HG02571 (cell line): ENCODE measurements at regions not wholly inside any gene's neighbourhood (a gene's known extent, or its start where the extent isn't known, plus 50 kb on each side); places are given as distances from the start of the nearest gene placed in this dataset.

Experiments
- ATAC-seq: cut with Tn5 transposase; IDR thresholded peaks from one replicate; pipeline ENCODE4 v1.9.1; 2021; ENCODE audit warnings: mild to moderate bottlenecking, moderate library complexity; ENCODE audit not compliant: unreplicated experiment

GRCh38 chr10:129021594-129022304 is 445.3 kb upstream of the MGMT start:
- no peak for ATAC-seq

DNA sequence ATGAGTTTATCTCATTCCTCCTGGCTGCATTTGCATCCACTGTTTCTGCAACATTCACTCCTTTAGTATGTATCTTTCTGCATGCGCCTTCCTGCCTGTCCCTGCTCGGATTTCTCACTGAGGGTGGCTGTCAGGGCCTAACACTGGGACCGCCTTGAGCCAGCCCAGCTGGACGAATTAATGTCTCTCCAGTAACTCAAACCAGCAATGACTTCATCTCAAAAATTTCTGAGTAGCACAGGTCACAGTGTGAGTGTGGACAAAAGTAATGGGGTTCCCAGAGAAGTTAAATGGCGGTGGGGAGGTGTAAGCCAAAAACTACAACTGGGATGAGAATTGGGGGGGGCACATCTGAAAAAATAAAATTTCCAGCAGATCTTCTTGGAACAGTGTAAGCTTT is 444.0 kb upstream of the MGMT start:
- no peak for ATAC-seq

GRCh38 chr10:129024046-129024445 is 443.0 kb upstream of the MGMT start:
- no peak for ATAC-seq

GRCh38 chr10:129025787-129026186 is 441.3 kb upstream of the MGMT start:
- no peak for ATAC-seq

GRCh38 chr10:129027906-129028305 is 439.1 kb upstream of the MGMT start:
- ATAC-seq: no peak

DNA sequence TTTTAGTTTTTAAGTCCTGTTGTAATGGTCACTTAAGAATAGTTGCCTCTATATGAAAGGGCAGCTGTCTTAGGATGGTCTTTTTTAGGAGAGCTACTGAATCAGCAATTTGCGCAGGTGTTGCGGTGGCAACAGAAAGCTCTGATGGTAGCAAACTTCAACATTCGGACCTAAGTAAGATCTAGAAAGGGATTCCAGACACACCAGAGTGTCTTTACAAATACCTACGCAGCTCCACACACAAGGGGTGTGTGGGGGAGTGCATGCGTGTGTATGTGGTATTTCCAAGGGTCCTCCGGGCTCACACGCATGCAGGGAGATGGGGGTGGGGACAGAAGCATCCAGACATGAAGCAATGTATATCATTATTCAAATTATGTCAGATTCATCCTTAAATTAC is 438.6 kb upstream of the MGMT start:
- no peak for ATAC-seq

DNA sequence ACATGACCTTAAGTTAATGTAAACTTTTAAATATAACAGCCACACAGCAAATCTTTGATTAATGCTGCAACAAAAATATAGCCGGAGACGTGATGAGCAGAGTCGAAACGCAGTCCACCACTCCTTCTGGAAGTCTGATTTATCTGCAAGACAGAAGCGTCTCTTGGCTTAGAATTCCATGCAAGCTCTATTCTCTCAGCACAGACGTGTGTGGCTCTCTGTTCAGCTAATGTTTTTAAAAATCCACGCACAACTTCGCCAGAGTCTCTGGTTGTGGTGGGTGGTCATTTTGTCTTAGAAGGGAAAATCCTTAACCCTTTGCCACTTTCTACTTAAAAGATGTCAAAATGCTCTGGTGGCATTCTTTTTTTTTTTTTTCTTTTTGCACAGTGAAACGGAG is 438.0 kb upstream of the MGMT start:
- no peak for ATAC-seq

DNA sequence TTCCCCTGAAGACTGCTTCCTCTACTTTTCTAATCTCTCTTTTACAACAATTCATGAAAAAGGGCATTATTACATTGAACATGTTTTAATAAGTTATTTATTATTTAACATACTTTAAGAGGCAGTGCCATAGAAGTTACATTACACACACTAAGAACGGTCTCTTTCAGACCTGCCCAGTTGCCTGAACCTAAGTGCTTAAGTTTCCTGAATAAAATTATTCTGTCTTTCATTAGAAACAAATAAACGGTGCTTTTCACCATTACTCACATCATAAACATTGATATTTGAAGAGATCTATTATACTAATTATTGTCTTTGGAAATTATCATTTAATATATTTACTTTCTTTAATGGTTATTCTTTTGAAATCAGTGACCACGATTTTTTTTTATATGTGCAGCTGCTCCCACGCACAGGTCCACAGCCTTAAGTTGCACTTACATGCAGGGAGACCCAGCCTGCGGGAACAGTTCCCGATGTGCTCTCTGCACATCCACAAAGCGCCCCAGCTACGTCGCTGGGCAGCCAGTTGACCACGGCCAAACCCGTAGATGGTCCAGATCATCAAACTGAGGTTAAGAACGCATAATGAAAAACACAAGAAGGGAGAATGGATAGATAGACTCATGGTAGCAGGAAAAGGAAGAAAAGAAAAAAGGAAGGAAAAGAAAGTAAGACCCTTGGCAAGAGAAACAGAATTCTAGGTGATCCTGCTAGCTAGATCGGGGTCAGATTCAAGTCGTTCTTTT is 437.0 kb upstream of the MGMT start:
- no peak for ATAC-seq

DNA sequence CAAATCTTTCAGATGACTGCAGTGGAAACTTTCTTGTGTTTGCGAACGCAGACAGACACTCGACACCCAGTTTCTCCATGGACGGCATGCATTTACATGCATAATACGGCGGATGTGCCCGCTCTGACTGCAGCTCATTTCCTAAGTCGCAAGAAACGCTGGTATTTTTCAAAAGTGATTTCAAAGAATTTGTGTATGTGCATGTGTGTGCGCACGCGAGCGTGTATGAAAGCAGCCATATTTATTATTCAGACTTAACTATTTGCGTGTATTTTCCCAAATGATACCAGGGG is 436.5 kb upstream of the MGMT start:
- no peak for ATAC-seq

GRCh38 chr10:129030996-129031843 is 435.8 kb upstream of the MGMT start:
- no peak for ATAC-seq

DNA sequence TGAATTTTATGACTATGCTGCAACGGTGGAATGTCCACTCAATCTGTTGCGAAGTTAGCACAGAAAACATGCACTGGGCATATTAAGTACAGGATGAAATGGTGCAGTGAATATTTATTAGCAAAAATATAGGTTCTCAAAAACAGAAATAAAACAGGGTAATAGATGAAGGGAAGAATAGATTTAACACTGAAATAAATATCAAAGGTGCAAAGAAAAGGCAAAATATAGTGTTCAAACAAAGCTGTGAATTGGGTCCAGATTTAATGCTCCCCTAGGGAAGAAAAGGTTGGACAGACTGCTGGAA is 435.2 kb upstream of the MGMT start:
- no peak for ATAC-seq

- no peak for ATAC-seq
Observed at GRCh38 chr10:129032372-129033313, 434.4 kb upstream of the MGMT start.

DNA sequence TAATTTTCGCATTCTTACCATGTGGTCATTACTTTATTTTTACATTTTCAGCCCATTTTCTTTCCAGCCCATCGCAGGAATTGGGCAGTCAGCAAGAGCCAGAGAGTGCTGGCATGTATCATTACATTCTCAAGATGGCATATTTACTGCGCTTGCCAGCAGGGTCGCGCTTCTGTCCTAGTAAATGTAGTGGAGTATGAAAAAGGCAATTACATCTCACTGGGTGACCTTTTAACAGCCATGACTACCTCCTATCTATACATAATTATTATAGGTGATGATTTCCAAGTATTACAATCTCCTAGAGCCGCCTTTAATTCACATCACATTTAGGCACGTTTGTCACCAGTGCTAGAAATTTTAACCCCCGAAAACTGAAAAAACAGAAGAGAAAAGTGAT is 433.7 kb upstream of the MGMT start:
- no peak for ATAC-seq

DNA sequence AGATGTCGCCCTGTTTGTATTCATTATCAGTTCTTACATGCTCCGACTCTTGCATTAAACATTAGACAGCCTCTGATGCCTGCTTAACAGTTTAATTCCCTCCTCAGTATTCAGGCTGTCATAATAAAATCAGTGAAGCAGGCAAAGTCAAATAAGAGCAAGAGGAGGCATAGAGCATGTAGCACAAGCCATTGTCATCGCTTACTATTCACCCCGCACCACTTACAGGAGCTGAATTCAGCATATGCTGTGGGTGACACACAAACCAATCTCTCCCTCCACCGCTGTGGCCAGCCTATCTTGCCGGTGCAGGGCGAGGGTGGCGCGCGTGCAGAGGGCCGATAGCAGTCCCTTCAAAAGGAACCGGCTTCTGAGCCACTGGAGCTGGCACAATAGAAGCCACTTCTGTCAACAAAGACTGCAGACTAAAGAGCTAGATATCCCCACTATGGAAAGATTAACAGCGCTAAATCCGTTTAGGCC is 433.2 kb upstream of the MGMT start:
- no peak for ATAC-seq

- ATAC-seq: no peak
Observed at GRCh38 chr10:129035052-129035827, 431.8 kb upstream of the MGMT start.

DNA sequence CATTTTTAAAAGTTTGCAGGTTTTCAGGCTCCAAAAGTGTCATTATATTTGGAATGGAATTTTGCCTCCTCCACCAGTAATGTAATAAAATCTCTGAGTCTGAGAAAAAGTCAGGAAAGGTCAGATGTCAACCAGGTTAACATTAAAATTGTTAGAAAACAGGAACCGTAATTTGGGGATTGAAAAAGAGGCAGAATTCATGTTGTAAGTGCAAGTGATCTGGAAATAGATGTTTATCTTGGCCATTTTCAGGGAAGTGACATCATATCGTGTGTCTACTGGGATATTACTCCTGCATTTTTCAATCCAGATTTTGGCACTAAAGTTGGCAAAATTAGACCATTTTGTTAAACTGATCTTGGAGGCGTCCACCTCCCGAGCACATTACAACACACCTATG is 428.5 kb upstream of the MGMT start:
- ATAC-seq: no peak

GRCh38 chr10:129039406-129040370 is 427.4 kb upstream of the MGMT start:
- ATAC-seq: no peak

GRCh38 chr10:129040377-129040776 is 426.7 kb upstream of the MGMT start:
- no peak for ATAC-seq

- no peak for ATAC-seq
Observed at GRCh38 chr10:129041916-129042315, 425.1 kb upstream of the MGMT start.
